GM12878 (cell line): ENCODE measurements at regions not wholly inside any gene's neighbourhood (a gene's known extent, or its start where the extent isn't known, plus 50 kb on each side); places are given as distances from the start of the nearest gene placed in this dataset.

ENCODE experiments used
- CREM ChIP-seq: IDR thresholded peaks from 2 replicates; pipeline ENCODE4 v1.6.1; 2014; ENCODE audit warnings: antibody characterized with exemption, low read depth
- CTCF ChIP-seq, 3 experiments: IDR thresholded peaks in 2 of 3; conservative IDR thresholded peaks in 1 of 3; 2 replicates each; pipeline ENCODE4 v1.5.1; 2011; ENCODE audit warnings: low read depth in 3 of 3, low read length in 3 of 3, mild to moderate bottlenecking in 3 of 3, control low read depth in 2 of 3, moderate library complexity in 2 of 3, inconsistent platforms in 1 of 3, mixed read lengths in 1 of 3; ENCODE audit not compliant: control insufficient read depth in 2 of 3, insufficient read depth in 1 of 3; ENCODE audit errors: extremely low read depth in 1 of 3
- EP300 ChIP-seq, 2 experiments: fragments of 150-350 bp in 1 of 2; IDR thresholded peaks; 2 replicates each; pipeline ENCODE4 v1.6.1; 2011 to 2012; ENCODE audit warnings: low read depth in 2 of 2, low read length in 2 of 2, borderline replicate concordance in 1 of 2, improper control_type of control experiment in 1 of 2, inconsistent platforms in 1 of 2; ENCODE audit not compliant: control insufficient read depth in 1 of 2
- EZH2 ChIP-seq: IDR thresholded peaks from 2 replicates; pipeline ENCODE4 v1.6.1; 2012; ENCODE audit warnings: low read depth, mild to moderate bottlenecking, control low read depth, inconsistent platforms, low read length, borderline replicate concordance; ENCODE audit not compliant: control insufficient read depth
- FOS ChIP-seq: IDR thresholded peaks from 3 replicates; pipeline ENCODE4 v1.6.1; 2011; ENCODE audit warnings: borderline replicate concordance; ENCODE audit not compliant: insufficient read length; ENCODE audit errors: extremely low read depth
- ZSCAN29 ChIP-seq: fragments of 450-650 bp; IDR thresholded peaks from 2 replicates; pipeline ENCODE4 v1.6.1; 2017; ENCODE audit warnings: mild to moderate bottlenecking, moderate library complexity
- TF ChIP-seq, protein P1 (sequence below): IDR thresholded peaks from 2 replicates; pipeline ENCODE4 v1.6.1; 2012; ENCODE audit warnings: low read depth, low read length, improper control_type of control experiment

GRCh38 chr7:51823437-51823836 is 506.8 kb upstream of the COBL start:
- TF ChIP-seq CTCF (IDR thresholded peaks at IDR 0.05 in 2 of 3, conservative IDR thresholded peaks at IDR 0.05 in 1 of 3; ENCODE audit: control insufficient read depth in 2 of 3, extremely low read depth in 1 of 3, insufficient read depth in 1 of 3, low read depth in 3 of 3, low read length in 3 of 3) (no peak), FOS (no peak), CREM (no peak), EP300 (IDR thresholded peaks at IDR 0.05; ENCODE audit: borderline replicate concordance in 1 of 2, control insufficient read depth in 1 of 2, low read depth in 2 of 2, low read length in 2 of 2) (no peak), ZSCAN29 (no peak), EZH2 (no peak)
- TF ChIP-seq, protein P1, sequence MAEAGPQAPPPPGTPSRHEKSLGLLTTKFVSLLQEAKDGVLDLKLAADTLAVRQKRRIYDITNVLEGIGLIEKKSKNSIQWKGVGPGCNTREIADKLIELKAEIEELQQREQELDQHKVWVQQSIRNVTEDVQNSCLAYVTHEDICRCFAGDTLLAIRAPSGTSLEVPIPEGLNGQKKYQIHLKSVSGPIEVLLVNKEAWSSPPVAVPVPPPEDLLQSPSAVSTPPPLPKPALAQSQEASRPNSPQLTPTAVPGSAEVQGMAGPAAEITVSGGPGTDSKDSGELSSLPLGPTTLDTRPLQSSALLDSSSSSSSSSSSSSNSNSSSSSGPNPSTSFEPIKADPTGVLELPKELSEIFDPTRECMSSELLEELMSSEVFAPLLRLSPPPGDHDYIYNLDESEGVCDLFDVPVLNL: no peak
